GM21619 (cell line): ENCODE measurements at regions not wholly inside any gene's neighbourhood (a gene's known extent, or its start where the extent isn't known, plus 50 kb on each side); places are given as distances from the start of the nearest gene placed in this dataset.
A peak's percentile ranks its signal among the peaks of the same experiment; 100 is the strongest.
"Not testable (repeated sequence)": the region's sequence is repeated elsewhere in the genome, so short reads cannot be mapped to it uniquely, and the experiment has no call there.

Experiments
- ATAC-seq: cut with Tn5 transposase; IDR thresholded peaks from one replicate; pipeline ENCODE4 v1.9.1; 2021; ENCODE audit not compliant: unreplicated experiment

DNA sequence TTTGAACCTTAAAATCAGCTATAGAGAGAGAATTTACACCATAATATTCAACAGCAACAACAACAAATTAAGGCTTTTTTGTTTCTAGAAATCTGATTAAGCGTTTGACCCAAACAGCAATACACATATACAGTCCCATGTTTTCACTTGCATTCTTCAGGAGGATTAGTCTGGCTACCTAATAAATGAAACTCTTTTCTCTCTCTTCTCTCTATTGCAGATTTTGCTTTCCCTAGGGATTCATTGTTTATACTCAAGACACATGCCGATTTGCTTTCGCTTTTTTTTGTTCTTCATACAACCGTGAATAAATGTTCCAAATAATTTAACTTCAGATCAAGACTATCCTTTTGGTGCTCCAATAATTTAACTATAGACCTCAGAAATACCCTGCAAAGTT lies 162.4 kb upstream of the PTBP2 start:
- ATAC-seq: no peak

DNA sequence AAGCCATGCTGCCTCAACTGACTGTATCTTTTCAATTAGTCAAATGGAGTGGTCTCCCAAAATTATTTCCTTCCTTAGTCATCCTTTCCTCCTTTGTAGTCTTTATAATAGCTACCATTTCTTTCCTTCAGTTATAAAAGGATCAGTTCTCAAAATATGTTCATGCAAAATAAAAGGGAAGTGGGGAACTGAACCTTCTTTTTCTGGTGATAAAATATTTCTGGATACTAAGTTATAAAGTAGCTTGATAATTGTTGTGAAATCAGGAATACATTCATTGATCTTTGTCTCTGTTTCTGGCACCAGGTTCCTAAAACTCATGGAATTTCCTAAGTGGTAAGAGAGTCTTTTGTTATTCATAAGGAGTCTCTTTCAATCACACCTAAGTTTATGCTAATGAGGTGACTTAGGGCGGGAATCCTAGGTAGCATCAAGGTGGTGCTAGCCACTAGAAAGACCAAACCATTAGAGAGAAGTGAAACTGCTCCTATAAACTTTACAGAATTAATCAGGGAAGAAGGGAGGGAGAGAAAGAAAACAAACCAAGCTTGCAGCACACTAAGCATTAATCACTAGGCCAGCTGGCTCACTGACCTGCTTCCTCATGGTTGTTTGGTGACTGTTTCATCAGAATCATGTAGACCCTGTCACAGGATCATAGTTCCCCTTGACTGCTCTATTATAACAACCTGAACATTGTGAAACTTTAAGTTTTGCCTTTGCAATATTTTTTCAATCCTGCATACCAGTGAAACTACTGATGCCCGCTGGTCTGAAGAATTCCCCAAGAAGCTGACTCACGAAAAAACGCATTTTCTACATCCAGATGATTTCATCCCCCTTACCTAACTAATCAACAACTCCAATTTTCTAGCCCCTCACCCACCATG lies 161.6 kb upstream of the PTBP2 start:
- no peak for ATAC-seq

DNA sequence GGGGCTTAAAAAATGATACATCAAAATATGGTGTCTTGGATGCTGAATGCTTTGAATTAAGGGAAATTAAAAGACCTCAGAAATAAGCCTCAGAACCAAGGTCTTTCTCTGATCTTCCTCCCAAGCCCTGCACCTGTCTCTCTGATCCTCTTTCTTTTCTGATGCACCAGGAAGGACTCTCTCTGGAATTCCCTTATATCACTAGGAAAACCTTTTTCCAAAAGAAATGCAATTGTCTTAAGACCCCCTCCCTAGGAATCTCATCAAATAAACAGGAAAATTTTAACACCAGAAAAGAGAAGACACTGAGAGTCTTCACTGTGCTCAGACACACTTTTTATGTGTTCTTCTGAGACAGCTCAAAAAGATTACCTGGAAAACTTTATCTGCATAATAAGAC lies 159.5 kb upstream of the PTBP2 start:
- no peak for ATAC-seq

DNA sequence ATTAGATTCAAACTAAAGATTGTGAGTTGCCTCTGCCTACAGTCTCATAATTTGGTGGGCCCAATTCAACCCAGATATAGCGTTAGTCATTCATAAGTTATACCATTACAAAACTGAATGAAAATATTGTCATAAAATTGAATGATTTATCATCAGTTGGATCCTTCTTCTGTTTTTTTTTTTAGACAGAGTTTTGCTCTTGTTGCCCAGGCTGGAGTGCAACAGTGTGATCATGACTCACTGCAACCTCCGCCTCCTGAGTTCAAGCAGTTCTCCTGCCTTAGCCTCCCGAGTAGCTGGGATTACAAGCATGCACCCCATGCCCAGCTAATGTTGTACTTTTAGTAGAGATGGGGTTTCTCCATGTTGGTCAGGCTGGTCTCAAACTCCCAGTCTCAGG lies 157.2 kb upstream of the PTBP2 start:
- not testable (repeated sequence) for ATAC-seq

DNA sequence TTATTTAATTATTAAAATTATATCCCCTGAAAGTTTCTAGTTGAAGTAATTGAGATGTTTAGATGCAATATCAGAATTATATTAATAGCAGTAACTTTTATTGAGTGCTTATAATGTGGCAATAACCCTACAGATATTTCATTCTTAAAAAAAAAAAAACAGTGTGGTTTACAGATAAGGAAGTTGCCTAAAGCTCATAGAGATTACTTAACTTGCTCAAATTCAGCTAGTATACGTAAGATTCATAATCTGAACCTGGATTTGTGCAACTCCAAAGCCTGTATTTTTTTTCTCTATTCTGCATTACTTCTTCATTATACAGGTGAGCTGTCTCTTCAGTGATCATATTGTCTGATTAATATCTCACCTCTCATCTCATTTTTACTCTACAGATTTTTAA lies 156.0 kb upstream of the PTBP2 start:
- ATAC-seq: no peak

DNA sequence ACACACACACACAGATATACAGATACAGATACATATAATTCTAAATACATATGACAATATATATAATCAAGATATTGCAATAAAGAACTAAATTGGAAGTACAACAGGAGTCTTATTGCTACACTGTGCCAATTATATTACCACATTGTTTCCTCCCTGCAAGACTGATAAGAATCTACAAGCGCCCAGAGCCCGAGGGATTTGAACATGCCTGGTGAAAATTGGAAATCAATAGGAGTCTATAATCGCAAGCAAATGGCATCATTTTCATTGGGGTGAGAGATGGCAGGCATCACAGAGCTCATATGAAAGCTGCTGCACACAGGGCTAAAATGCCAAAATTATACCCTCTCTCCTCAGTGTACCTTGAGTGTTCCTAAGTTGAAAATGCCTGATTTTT lies 152.9 kb upstream of the PTBP2 start:
- no peak for ATAC-seq

DNA sequence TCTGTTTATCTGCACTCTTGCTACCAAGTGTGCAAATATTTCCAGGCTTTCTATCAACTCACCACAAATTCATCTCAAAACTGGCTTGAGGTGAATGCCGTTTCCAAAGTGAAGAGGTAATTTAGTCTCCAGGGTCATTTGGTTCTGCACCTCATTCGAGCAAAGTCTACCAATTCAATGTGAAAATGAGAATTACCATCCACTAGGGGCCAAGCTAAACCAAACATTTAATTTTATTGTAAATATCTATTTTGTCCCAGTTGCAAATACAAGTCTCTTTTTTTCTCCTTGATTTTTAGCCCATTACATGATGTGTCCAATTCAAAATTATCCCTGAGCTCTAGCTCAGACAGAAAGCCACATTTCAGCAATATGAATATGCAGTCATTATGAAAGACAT lies 152.3 kb upstream of the PTBP2 start:
- ATAC-seq: no peak

DNA sequence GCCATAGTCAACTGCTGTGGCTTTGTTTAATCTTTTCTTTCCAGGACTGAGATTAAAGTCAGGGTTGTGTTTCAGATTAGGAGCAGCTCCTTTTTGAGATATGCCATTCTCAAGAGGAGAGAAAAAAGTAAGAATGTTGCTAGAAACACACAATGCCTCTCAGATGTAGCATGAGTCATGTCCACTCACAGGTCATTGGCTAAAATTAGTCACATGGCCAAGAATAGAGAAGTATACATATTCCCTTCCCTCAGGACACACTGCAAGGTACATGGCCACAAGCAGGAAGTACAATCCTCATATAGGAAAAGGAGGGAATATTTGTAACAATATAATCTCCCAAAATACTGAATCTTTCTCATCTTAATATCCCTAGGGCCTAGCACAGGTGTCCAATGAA lies 141.9 kb upstream of the PTBP2 start:
- no peak for ATAC-seq

DNA sequence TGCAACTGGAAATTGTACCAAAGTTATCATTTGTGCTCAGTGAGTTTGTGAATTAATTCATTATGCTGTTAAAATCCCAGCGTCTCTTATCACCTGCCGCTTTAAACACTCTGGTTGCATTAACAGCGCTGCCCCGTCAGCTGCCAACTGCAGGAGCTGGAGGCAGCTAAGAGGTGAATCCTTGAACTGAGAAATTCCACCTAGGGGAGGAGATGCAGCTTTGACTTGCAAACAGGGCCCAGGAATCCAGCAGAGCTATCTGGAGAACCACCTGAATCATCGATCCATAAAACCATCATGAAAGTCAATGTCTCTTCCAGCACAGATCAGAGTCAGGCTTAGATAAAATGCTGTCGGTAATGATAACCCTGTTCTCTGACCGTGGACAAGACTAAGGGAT lies 140.7 kb upstream of the PTBP2 start:
- ATAC-seq: no peak

DNA sequence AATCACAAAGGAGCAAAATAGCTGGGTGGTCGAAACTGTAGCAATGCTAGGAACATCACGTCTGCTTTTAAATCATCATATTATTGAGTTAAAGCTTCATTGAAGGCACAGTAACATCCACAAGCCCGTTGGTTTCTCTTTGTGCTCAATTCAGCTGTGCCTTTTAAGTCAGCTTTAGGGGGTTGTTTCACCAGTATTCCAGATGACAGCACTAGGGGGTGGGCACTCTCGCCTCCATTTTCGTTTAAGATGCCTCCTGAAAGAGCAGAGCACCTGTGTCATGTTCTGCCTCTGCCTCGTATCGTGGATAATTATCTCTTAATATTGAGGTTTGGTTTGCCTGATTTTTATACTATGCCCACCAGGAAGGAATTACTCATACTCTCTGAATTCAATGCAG lies 139.8 kb upstream of the PTBP2 start:
- ATAC-seq: no peak

DNA sequence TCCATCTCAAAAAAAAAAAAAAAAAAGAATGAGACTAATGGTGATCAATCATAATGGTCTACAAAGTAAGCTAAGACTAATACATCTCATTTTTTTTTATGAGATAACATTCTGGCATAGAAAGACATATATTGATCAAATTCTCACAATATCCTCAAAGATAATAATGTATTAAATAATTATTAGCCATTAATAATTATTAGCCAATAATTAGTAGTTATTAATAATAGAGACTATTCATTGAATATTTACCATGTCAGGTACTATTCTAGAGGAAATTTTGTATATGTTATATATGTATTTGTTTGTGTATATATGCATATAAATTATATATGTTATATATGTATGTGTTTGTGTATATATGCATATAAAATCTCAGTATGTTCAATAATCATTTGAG lies 137.7 kb upstream of the PTBP2 start:
- no peak for ATAC-seq

DNA sequence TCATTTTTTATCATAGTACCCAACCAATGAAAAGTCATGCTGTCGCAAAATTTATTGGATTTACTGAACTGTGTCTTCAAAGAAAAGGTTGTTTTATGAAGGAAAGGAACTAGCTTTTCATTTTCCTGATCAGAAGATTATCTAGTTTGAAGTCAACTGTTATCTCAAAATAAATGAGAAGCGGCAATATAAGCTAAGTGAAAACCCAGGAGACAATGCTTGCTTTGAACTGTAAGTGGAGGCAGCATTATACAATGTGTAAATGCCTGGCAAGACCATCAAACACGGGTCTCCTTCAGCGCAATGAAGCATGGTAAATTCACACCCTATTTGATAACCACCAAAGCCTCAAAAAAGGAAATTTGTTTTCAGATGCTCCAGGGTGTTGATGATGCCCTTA lies 134.4 kb upstream of the PTBP2 start:
- no peak for ATAC-seq

DNA sequence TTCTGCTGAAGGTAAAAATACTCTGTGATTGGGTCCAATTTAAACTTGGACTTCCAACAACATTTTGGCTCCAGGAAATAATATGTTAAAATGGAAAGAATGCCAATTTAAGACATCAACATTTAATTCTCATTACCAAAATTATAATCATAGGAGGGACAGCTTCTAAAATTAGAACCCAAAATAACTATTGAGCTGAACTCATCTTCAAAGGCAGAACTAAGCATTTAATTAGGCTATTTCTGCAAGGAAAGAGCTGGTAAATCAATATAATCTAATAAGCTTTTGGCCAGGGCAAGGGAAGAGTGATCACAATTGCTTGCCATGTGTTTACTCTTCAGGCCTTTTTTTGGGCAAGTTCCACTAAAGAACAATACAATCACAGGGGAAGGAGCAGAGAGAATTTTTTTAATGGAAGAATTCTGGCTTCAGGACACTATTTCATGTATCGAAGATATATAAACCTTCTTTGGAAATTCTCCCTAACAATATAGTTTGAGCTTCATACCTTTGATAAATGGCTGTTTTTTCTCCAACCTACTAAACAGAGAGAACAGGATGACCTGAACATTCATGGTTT lies 133.1 kb upstream of the PTBP2 start:
- no peak for ATAC-seq

DNA sequence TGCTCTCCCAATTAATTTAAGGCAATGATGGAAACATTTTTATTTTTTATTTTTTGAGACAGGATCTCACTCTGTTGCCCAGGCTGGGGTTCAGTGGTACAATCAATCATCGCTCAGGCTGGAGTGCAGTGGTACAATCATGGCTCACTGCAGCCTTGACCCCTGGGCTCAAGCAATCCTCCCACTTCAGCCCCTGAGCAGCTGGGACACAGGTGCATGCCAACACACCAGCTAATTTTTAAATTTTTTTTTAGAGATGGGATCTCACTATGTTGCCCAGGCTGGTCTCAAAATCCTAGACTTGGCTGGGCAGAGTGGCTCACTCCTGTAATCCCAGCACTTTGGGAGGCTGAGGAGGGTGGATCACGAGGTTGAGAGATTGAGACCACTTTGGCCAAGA lies 126.1 kb upstream of the PTBP2 start:
- not testable (repeated sequence) for ATAC-seq

DNA sequence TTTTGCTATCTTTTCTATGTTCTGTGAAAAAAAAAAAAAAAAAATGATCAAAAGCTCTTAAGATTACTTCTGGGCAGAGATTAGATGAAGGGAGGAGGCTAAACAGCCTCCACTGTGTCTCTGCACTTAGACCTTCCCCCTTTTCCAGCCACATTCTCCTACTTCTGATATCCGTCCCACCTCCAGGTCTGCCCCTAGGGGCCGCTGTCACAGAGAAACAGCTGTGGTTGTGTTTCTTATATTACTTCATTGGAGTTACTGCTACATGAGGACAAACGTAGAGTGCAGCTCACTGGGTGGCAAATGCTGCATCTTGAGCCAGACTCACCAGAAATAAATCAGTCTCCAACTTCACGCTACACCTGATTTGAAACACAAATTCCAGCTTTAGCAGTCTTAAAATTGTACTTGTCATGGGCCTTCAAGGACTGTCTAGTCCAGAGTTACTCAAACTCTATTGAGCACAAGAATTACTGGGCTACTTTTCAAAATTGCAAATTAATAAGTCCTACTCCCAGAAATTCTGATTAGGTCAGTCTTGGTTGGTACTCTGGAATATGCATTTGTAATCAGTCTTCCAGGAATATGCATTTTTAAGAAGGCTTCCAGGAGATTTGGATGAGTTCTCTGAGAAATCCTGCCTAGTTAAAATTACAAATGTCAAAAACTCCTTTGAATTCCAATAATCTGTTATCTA lies 125.2 kb upstream of the PTBP2 start:
- peak; percentile 89 for ATAC-seq

DNA sequence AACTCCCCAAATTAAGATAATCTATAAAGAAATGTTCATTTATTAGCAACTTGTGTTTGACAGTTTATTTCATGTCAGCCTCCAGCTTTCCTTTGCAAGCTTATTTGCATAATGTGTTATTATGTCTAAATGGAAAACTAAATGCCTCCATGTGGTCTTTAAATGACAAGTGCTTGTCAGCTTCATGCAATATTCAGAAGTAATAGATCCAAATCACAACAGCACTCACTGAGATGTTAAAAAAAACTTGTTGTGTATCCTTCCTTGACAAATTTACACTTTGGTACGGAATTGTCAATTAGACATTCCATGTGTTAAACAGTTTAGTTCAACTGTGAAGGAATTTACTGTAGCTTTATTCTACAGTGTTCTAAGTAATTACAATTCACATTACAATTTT lies 124.4 kb upstream of the PTBP2 start:
- no peak for ATAC-seq

DNA sequence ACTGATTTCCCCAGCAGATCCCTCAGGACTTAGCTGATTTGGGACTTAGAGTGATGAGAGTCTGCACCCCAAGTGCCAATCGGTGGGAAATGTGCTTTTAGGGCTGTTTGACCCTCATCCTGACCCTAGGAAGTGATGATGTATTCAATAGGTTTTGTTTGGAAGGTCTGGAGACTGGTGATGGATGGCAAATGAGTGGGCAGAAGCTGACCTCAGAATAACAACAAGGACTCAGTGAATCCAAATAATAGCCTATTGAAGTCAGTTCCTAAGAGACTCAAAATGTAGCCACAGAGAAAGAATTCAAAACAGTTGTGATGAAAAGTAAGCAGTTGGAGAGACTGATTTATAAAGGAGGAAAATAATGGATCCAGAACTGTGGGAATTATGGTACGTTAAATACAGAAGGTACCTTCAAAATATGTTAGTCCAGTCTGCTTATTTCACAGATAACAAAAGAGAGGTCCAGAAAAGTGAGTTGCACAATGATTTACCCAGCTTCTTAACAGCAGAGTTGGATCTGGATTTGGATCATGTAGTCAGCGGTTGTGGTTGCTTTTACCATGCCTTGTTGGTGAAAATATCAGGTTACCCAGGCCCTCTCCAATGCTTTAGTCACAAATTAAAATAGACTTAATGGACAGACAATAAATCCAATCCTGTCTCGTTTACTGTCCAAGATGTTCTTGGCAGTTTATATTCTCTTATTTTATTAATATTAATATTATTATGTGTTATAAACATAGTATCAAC lies 123.0 kb upstream of the PTBP2 start:
- no peak for ATAC-seq

DNA sequence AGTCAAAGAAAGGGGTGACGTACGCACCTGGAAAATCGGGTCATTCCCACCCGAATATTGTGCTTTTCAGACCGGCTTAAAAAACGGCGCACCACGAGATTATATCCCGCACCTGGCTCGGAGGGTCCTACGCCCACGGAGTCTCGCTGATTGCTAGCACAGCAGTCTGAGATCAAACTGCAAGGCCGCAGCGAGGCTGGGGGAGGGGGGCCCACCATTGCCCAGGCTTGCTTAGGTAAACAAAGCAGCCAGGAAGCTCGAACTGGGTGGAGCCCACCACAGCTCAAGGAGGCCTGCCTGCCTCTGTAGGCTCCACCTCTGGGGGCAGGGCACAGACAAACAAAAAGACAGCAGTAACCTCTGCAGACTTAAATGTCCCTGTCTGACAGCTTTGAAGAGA lies 117.0 kb upstream of the PTBP2 start:
- ATAC-seq: not testable (repeated sequence)

DNA sequence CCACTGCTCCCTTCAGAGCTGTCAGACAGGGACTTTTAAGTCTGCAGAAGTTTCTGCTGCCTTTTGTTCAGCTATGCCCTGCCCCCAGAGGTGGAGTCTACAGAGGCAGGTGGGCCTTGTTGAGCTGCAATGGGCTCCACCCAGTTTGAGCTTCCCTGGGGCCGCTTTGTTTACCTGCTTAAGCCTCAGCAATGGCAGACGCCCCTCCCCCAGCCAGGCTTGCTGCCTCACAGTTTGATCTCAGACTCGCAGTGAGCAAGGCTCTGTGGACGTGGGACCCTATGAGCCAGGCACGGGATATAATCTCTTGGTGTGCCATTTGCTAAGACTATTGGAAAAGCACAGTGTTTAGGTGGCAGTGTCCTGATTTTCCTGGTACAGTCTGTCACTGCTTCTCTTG lies 104.2 kb upstream of the PTBP2 start:
- ATAC-seq: not testable (repeated sequence)

DNA sequence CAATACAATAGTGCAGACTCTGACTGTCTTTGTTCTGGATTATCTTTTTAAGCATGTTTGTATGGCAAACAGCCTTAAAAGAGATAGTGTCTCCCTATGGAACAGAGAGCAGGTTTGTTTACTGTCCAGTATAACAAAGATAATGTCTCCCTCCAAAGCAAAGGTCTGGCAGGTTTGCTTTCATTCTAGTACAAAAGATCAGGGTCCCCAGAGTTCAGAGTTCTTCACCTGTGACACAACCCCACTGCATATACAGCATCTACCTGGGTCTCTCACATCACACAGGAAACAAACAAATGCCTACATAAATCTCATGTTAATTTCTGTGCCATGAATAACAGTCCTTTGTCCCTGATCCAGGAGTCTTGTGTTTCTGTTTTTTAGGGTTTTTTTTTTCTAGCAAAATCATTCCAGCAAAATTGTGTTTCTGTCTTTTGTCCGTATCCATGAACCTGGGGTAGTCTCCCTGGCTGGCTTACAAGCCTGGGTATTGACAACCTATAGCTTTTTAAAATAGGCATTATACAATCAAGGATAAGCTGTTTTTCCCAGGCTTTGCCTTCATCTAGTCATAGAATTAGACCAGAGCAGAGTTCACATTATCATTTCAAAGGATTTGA lies 89.4 kb upstream of the PTBP2 start:
- ATAC-seq: no peak

DNA sequence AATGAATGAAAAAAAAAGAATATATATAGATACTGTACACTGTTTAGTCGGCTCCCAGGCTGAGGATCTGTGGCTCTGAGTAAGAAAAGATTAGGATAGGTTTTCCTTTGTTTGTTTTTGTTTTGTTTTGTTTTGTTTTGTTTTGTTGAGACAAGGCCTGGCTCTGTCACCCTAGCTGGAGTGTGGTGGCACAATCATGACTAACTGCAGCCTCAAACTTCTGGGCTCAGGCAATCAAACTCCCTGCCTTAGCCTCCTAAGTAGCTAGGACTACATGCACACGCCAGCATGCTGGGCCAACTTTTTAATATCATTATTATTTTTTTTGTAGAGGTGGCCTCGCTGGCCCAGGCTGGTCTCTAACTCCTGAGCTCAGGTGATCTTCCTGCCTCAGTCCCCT lies 87.9 kb upstream of the PTBP2 start:
- no peak for ATAC-seq
